AG09309 (cell line): ENCODE measurements at regions not wholly inside any gene's neighbourhood (a gene's known extent, or its start where the extent isn't known, plus 50 kb on each side); places are given as distances from the start of the nearest gene placed in this dataset.

ENCODE experiments used
- DNase-seq: peaks from one replicate; pipeline ENCODE4 v3.0.0-alpha.2; 2010; ENCODE audit warnings: low read depth
- H3K4me3 ChIP-seq: 2 replicates; pipeline ENCODE4 v1.5.1; 2011; ENCODE audit warnings: mild to moderate bottlenecking, low read depth, low read length, moderate library complexity; ENCODE audit not compliant: control insufficient read depth
- CTCF ChIP-seq: IDR thresholded peaks from 2 replicates; pipeline ENCODE4 v1.5.1; 2011; ENCODE audit warnings: mild to moderate bottlenecking, low read depth, low read length, inconsistent platforms; ENCODE audit not compliant: insufficient read depth, control insufficient read depth; ENCODE audit errors: missing control alignments

GRCh38 chr18:39199231-39199855 lies 1633.7 kb upstream of the CELF4 start:
- TF ChIP-seq CTCF = no peak
- no peak for DNase-seq
- no peak overlapping the region for H3K4me3 ChIP-seq

- no peak for TF ChIP-seq CTCF
- no peak overlapping the region for H3K4me3 ChIP-seq
Measured at GRCh38 chr18:39198376-39198775, 1632.8 kb upstream of the CELF4 start.

GRCh38 chr18:39191931-39192330 lies 1626.3 kb upstream of the CELF4 start:
- DNase-seq = no peak
- H3K4me3 ChIP-seq = no peak overlapping the region
- TF ChIP-seq CTCF = no peak

More at GRCh38 chr18:39198376-39198775, 1632.8 kb upstream of the CELF4 start:
- DNase-seq = no peak

DNA sequence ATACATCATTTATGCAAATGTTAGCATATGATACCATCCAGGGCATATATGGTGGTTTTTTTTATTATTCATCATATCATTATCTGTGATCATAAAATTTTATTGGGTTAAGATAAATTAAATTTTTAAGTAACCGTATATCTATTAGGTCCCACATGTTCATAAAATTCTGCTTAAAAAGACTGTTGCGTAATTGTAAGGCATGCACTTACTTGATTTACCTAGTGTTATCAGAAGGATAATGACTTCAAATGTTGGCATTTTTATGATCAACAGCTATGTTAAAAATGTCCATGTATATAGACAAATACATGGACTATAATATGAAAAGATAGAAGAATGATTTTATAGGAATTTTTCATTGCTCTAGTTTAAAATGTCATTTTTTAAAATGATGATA lies 1625.5 kb upstream of the CELF4 start:
- no peak for DNase-seq
- TF ChIP-seq CTCF = no peak

GRCh38 chr18:39190508-39190907 lies 1624.9 kb upstream of the CELF4 start:
- no peak for DNase-seq
- TF ChIP-seq CTCF = no peak
- H3K4me3 ChIP-seq = no peak overlapping the region

More for the DNA sequence above, 1625.5 kb upstream of the CELF4 start:
- no peak overlapping the region for H3K4me3 ChIP-seq

GRCh38 chr18:39188278-39188677 lies 1622.7 kb upstream of the CELF4 start:
- H3K4me3 ChIP-seq = no peak overlapping the region
- DNase-seq = no peak
- TF ChIP-seq CTCF = no peak
